Activated CD4-positive, alpha-beta T cell treated with anti-CD3 and anti-CD28 coated beads for 4 hours (primary cell): ENCODE measurements at regions not wholly inside any gene's neighbourhood (a gene's known extent, or its start where the extent isn't known, plus 50 kb on each side); places are given as distances from the start of the nearest gene placed in this dataset.

Source experiments
- DNase-seq, 2 donors: peaks; one replicate each; pipeline ENCODE4 v3.0.0-alpha.2; 2020

GRCh38 chr2:205902041-205902899 is 183.7 kb downstream of the INO80D start:
- no peak for DNase-seq

DNA sequence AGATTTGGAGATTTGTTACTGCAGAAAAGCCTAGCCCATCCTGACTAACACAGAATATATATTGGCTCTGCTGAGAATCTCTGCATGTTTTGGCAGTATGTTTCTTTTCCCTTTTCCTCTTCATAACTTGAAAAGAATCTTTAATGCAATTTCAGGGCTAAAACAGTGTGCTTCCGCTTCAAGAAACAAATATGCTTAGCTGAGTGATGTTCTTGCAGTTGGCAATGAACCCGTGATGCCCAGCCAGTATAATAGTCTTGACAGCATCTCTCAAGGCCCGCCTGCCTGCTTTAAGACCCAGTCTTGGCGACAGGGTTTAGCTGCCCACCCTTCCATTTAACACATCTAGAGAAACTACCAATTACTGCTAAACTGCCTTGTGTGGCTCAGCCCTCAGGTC is 184.5 kb downstream of the INO80D start:
- DNase-seq, result no peak

- DNase-seq, result no peak
Measured at GRCh38 chr2:205898744-205899143, 187.2 kb downstream of the INO80D start.

- no peak for DNase-seq
Measured at GRCh38 chr2:205895981-205896655, 189.9 kb downstream of the INO80D start.

DNA sequence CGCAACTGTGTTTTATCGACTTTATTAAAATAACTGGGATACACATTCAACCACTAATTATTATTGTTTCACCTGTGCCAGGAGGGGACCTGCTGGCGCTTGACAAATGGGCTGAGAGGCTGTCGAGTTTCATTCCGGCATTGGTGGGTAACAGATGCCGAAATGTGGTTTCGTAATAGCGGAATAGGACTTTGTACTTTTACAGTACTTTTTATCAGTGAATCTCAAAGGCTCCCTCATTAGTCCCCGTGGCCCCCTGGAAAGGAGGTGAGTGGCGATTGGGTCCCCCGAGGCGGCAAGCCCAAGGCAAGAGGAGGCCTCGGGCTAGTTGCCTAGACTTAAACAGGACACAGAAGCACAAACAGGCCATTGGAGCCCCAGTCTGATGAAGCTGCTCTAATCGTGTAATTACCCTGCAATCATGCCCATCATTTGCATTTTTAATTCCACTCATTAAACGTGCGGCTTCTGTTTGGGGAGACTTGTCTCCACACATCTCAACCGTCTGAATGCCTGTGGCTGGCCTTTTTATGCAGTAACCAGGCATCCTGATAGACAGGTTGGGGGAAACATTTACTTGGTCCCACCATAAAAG is 193.2 kb downstream of the INO80D start:
- no peak for DNase-seq

DNA sequence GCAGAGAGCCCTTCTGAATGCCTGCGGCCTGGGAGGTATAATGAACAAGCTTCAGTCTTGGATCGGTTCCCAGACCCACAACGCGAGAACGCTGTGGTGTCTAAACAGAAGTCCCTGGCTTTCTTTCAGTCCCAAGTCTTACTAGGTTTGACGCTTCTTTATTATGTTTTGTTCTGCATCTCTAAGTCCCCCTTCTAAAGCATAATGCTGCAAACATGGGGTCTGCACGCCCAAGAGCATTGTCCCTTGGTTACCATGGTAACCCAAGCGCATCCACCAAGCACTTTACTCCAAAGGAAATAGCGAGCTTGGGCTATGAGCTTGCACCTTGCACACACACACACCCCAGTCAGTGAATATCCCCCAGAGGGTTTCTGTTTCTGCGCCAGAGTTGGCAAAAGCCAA is 193.7 kb downstream of the INO80D start:
- DNase-seq, result no peak

- no peak for DNase-seq
Measured at GRCh38 chr2:205889114-205889513, 196.9 kb downstream of the INO80D start.

DNA sequence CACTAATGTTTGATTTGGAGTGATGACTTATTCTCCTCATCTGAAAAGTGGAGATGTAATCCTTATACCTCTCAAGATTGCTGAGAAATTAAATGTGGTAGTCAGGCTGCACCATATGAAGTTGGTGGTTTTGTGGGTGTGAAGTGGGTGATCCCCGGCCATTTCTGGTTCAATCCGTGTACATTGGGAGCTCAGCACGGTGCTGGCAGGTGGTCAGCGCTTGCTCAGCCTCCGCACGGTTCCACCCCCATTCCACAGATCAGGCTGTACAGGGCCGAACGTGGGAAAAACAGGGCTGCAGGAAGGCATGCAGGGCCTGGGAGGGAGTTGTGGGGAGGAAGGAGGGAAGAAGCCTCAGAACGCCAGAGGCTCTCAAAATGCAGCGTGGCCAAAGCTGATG is 198.3 kb downstream of the INO80D start:
- DNase-seq, result no peak

DNA sequence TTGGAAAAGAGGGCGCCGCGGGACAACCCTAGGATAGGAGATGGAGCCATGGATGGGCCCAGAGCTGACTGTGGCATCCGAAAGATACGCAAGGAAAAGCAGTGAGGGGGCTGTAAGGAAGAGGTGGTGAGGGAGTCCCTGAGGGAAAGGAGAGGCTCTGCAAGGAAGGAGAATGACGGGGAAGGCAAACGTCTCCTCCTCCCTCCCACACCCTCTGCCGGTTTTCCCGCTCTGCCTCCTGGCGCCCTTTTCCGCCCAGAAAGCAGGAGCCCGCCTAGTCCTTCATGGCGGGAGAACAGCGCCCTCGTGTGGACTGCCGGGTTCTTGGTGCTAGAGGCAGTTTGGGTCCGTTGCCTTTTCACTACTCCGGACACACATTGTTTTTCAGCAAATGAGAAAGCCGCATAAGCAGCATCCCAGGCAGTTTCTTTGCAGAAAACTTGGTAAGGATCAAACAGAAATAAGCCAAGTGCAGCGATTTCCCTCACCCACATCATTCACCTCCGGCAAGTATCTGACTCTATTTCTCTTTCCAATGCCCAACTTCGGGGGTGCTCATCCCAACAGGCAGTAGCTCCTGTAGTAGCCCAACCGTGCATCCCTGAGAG is 200.4 kb downstream of the INO80D start:
- peak; percentile 24 to 26 for DNase-seq

GRCh38 chr2:205883965-205884364 is 201.7 kb downstream of the NRP2 start:
- DNase-seq, result no peak

DNA sequence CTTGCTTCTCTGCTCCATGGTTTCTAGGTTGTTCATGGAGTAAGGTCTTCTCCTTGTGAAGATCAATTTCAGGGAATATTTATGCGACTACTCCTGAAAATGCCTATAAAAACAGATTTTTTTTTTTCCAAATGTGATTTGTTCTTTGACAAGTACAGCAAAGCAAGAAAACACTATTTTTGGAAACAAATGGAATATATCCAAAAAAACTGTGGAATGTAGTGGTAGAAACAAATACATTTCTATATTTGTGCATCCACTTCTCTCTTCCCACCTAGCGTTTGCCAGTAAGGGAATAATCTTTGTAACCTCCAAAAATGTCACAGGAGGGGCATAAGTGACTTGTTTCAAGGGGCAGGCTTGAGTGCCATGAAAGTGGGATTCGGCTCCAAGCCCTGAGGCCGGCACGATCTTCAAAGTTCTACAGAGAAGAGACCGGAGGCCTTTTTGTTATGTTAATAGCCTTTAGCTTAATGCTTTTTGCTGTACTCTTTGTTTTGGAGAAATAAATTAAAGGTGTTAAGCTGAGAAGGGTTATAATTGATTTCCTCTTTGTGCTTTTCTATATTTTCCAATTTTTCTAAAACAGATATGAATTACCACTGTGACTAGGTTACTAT is 200.6 kb downstream of the NRP2 start:
- DNase-seq, result no peak

- no peak for DNase-seq
Measured at GRCh38 chr2:205880048-205880447, 197.7 kb downstream of the NRP2 start.

DNA sequence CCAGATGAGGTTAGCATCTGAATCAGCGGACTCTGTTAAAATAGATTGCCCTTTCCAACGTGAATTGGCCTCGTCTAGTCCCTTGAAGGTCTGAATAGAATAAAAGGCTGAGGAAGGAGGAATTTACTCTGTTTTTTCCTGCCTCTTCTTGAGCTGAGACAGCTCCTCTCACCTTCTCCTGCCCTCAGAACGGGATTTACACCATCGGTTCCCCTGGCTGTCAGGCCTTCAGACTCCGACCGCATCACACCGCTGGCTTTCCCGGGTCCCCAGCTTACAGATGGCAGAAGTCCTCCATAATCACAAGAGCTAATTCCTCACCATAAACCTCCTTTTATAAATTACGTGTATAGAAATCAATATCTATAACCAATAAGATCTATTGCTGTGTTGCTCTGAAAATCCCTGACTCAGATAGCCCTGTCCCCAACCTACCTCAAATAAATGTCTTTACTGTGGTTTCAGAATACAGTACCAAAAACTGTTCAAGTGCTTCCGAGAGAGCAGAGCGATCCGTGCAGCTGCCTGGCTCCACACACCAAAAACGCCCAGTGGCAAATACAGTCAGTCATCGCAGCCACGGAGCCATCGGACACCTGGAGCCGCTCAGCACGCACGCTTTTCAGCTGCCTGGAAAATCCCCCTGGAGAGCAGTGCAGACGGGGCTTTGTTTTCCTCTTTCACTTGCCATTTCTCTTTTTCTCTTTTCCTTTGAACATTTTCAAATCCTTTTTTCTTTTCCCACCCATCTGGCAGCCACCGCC is 196.9 kb downstream of the NRP2 start:
- DNase-seq, result no peak

GRCh38 chr2:205877496-205877895 is 195.2 kb downstream of the NRP2 start:
- no peak for DNase-seq

DNA sequence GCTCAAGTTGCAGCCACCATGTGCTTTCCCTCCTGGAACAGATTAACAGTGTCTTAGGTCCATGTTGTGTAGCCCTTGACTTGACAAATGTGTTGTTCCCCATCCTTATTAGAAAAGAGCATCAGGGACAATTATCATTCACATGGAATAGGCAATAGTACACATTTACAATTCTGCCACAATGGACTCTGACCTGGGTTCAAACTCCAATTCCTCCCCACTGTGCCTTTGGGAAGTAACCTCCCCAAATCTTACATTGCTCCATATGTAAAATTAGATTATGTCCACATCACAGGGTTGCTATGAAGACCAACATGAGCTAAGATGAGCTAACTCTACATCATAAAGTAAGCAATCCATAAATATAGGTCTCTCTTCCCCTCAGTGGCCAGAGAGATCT is 193.8 kb downstream of the NRP2 start:
- DNase-seq, result no peak

DNA sequence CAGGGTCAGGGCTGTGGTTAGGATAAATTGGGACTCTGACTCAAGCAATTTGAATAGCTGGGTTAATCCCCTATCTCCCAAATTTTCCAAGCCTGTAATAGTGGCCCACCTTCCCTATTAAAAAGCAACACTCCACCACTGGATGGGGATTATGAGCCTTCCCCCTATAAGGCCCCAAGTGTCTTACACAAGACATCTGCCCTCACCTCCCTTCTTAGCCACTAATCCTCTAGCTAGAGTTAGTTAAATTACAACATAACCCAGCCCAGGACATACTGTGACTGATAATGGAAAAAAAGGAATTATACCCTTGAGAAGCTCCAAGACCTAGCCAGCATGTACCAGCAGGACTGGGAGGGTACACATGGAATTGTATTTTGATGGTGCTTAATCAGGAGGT is 190.4 kb downstream of the NRP2 start:
- DNase-seq, result no peak

- no peak for DNase-seq
Measured at GRCh38 chr2:205869439-205869838, 187.1 kb downstream of the NRP2 start.

GRCh38 chr2:205868773-205869333 is 186.6 kb downstream of the NRP2 start:
- no peak for DNase-seq

DNA sequence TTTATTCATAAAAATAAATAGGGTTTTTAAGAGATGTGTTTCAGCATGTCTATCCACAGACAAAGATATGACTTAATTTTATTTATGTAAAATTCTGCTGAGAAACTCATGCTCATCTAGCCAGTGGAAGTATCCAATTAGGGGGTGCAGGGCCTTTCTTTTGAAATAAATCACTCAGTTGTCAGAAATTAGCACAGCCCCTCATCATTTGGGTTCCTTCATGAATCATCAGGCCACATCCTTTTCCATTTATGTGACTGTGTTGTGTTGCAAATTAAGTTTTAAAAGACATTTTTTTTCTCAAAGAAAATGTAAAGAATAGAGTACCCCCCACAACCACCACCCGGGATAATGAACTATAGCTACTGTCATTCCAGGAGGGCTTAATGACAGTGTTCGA is 185.8 kb downstream of the NRP2 start:
- no peak for DNase-seq

- DNase-seq, result no peak
Measured at GRCh38 chr2:205867371-205867770, 185.1 kb downstream of the NRP2 start.

DNA sequence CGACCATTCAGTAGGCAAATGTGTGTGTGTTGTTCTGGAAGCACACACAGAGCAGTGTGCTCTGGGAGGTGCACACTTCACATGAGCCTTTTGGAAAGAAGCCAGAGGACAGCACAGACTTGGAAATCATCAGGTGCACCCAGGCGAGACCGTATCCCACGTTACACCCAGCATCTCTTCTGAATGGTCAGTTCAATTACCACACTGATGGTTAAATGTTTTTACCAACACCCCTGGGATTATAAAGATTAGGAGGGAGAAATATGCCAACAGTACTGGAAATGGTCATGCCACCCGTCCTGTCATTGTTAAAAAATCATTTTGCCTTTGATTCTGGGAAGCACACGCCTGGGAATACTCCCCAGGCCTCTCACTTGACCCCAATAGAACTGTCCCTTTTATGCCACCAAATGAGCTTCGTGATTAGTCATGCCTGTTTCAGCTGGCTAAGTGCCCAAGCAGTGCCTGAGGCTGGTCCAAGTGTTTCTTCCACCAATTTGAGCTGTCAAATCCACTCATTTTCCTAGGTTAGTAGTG is 183.7 kb downstream of the NRP2 start:
- DNase-seq, result no peak

DNA sequence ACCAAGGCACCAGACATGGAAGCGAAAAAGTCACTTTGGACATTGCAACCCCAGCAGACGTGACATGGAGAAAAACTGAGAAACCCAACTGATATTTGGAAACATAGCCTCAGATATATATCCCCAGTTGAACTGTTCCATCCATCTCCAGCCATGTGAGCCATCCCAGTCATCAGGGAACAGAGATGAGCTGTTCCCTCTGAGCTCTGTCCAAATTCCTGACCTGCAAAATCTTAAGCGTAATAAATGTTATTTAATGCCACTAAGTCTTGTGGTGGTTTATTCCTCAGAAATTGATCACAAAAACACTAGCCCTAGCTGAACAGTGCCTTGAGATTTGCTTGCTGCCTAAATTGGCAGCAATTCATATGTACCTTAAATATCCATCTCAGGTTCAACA is 182.8 kb downstream of the NRP2 start:
- DNase-seq, result no peak
